MM.1S (cell line): ENCODE measurements at regions not wholly inside any gene's neighbourhood (a gene's known extent, or its start where the extent isn't known, plus 50 kb on each side); places are given as distances from the start of the nearest gene placed in this dataset.
"Not testable (repeated sequence)": the region's sequence is repeated elsewhere in the genome, so short reads cannot be mapped to it uniquely, and the experiment has no call there.

Source experiments
- DNase-seq: peaks from one replicate; pipeline ENCODE4 v3.0.0-alpha.2; 2015
- H2AFZ ChIP-seq: fragments of 300-600 bp; sonication (generic); 2 replicates; pipeline ENCODE4 v1.6.0; 2016; ENCODE audit warnings: antibody characterized with exemption, low read length
- H3F3A ChIP-seq: fragments of 300-600 bp; sonication (generic); 2 replicates; pipeline ENCODE4 v1.6.1; 2016; ENCODE audit warnings: mild to moderate bottlenecking, antibody characterized with exemption, low read length, moderate library complexity, mixed read lengths; ENCODE audit not compliant: insufficient read depth
- H3K27ac ChIP-seq: fragments of 300-600 bp; sonication (generic); 2 replicates; pipeline ENCODE4 v1.5.1; 2016; ENCODE audit warnings: mild to moderate bottlenecking, low read length
- H3K27me3 ChIP-seq: fragments of 300-600 bp; sonication (generic); replicated peaks from 2 replicates; pipeline ENCODE4 v1.6.0; 2016; ENCODE audit warnings: low read length; ENCODE audit not compliant: insufficient read depth
- H3K36me3 ChIP-seq: fragments of 300-600 bp; sonication (generic); replicated peaks from 2 replicates; pipeline ENCODE4 v1.6.1; 2016; ENCODE audit warnings: mild to moderate bottlenecking, low read length, mixed read lengths; ENCODE audit not compliant: insufficient read depth
- H3K4me1 ChIP-seq: fragments of 300-600 bp; sonication (generic); 2 replicates; pipeline ENCODE4 v1.6.1; 2016; ENCODE audit warnings: low read length, mixed read lengths
- H3K4me2 ChIP-seq: fragments of 300-600 bp; sonication (generic); 2 replicates; pipeline ENCODE4 v1.6.0; 2016; ENCODE audit warnings: low read depth, low read length
- H3K4me3 ChIP-seq: fragments of 300-600 bp; sonication (generic); 2 replicates; pipeline ENCODE4 v1.5.1; 2016; ENCODE audit warnings: low read length, mixed read lengths
- H3K79me2 ChIP-seq: fragments of 300-600 bp; sonication (generic); 2 replicates; pipeline ENCODE4 v1.6.1; 2016; ENCODE audit warnings: mixed run types, low read length, mixed read lengths
- H3K9ac ChIP-seq: fragments of 300-600 bp; sonication (generic); 2 replicates; pipeline ENCODE4 v1.6.1; 2016; ENCODE audit warnings: low read length, mixed read lengths
- H3K9me2 ChIP-seq: fragments of 300-600 bp; sonication (generic); replicated peaks from 2 replicates; pipeline ENCODE4 v1.6.1; 2016; ENCODE audit warnings: mild to moderate bottlenecking, low read length, mixed read lengths; ENCODE audit not compliant: insufficient read depth
- H3K9me3 ChIP-seq: fragments of 300-600 bp; sonication (generic); replicated peaks from 2 replicates; pipeline ENCODE4 v1.6.1; 2016; ENCODE audit warnings: mild to moderate bottlenecking, low read length, mixed read lengths; ENCODE audit not compliant: insufficient read depth
- H4K20me1 ChIP-seq: fragments of 300-600 bp; sonication (generic); 2 replicates; pipeline ENCODE4 v1.6.1; 2016; ENCODE audit warnings: mild to moderate bottlenecking, low read length, moderate library complexity, mixed read lengths; ENCODE audit not compliant: insufficient read depth
- EZH2 ChIP-seq: fragments of 300-600 bp; sonication (generic); optimal IDR thresholded peaks from 2 replicates; pipeline ENCODE3; 2017; ENCODE audit warnings: low read depth, mild to moderate bottlenecking, antibody characterized with exemption, low read length, mixed read lengths
- EZH2phosphoT487 ChIP-seq: fragments of 300-600 bp; sonication (generic); IDR thresholded peaks from 2 replicates; pipeline ENCODE4 v1.6.1; 2018; ENCODE audit warnings: antibody characterized with exemption, low read length
- TF ChIP-seq, protein P1 (sequence below): fragments of 300-600 bp; sonication (generic); IDR thresholded peaks from 2 replicates; pipeline ENCODE4 v1.5.1; 2016; ENCODE audit warnings: antibody characterized with exemption, low read length, mixed read lengths

DNA sequence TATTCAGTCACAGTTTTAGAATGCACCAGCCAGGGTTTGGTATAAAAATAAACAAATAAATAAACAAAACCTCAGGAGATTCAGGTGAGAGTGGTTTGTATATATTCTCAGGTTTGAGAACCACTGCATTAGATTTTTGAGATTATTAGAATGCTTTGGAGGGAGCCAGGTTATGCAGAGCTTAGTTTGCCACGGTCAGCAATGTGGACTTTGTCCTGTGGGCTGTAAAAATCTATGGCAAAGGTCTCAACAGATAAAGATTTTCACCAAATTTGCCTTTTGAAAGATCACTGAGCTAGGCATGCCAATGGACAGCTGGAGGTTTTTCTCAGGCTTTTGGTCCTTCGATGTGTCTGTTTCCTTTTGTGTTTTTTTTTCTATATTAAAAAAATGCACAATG, 650.1 kb upstream of the RAG2 start:
- TF ChIP-seq EZH2phosphoT487 (no peak), EZH2 (no peak)
- TF ChIP-seq, protein P1, sequence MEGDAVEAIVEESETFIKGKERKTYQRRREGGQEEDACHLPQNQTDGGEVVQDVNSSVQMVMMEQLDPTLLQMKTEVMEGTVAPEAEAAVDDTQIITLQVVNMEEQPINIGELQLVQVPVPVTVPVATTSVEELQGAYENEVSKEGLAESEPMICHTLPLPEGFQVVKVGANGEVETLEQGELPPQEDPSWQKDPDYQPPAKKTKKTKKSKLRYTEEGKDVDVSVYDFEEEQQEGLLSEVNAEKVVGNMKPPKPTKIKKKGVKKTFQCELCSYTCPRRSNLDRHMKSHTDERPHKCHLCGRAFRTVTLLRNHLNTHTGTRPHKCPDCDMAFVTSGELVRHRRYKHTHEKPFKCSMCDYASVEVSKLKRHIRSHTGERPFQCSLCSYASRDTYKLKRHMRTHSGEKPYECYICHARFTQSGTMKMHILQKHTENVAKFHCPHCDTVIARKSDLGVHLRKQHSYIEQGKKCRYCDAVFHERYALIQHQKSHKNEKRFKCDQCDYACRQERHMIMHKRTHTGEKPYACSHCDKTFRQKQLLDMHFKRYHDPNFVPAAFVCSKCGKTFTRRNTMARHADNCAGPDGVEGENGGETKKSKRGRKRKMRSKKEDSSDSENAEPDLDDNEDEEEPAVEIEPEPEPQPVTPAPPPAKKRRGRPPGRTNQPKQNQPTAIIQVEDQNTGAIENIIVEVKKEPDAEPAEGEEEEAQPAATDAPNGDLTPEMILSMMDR, result no peak
- Histone ChIP-seq H3F3A (no peaks in the 10 kb centered on the region), H3K4me3 (no peak overlapping the region), H3K9ac (no peak overlapping the region), H3K4me2 (no peak overlapping the region), H3K9me3 (no peaks in the 10 kb centered on the region), H3K27me3 (no peaks in the 10 kb centered on the region), H3K79me2 (no peaks in the 10 kb centered on the region), H3K27ac (no peak overlapping the region), H2AFZ (no peak overlapping the region), H3K4me1 (no peaks in the 10 kb centered on the region), H3K9me2 (no peaks in the 10 kb centered on the region), H4K20me1 (no peaks in the 10 kb centered on the region), H3K36me3 (no peaks in the 10 kb centered on the region)
- no peak for DNase-seq

DNA sequence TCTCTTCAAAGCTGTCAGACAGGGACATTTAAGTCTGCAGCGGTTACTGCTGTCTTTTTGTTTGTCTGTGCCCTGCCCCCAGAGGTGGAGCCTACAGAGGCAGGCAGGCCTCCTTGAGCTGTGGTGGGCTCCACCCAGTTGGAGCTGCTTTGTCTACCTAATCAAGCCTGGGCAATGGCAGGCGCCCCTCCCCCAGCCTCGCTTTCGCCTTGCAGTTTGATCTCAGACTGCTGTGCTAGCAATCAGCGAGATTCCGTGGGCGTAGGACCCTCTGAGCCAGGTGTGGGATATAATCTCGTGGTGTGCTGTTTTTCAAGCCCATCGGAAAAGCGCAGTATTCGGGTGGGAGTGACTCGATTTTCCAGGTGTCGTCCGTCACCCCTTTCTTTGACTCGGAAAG, 648.1 kb upstream of the RAG2 start:
- H4K20me1 ChIP-seq, H3K4me3 ChIP-seq, H3K27me3 ChIP-seq, DNase-seq, H3K9me2 ChIP-seq, H2AFZ ChIP-seq, H3F3A ChIP-seq, H3K4me1 ChIP-seq, H3K4me2 ChIP-seq, H3K9ac ChIP-seq, H3K9me3 ChIP-seq, H3K27ac ChIP-seq, H3K79me2 ChIP-seq, H3K36me3 ChIP-seq: not testable (repeated sequence)

DNA sequence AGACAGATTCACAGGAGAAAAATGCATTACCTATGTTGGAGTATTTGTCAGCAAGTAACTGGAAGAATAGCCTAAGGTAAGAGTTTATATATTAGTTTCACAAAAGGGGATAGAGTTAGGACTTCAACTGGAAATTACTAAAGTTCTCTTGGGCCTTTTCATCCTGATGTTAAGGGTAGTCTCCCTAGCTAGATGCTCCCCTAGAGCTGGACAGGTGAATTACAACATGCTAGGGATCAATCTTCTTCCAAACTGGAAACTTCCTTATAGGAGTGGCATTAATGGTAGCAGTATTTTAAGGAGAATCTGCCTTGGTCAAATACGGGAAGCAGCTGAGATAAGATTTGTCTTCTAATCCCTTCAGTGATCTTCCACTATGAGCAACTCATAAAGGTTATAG, 632.8 kb upstream of the RAG2 start:
- H3K4me3 ChIP-seq, result no peak overlapping the region
- H3K27ac ChIP-seq, result no peak overlapping the region
- no peaks in the 10 kb centered on the region for H3K79me2 ChIP-seq
- no peaks in the 10 kb centered on the region for H3K9me3 ChIP-seq
- no peaks in the 10 kb centered on the region for H3K9me2 ChIP-seq
- no peak overlapping the region for H2AFZ ChIP-seq
- no peaks in the 10 kb centered on the region for H3F3A ChIP-seq
- DNase-seq, result no peak
- H4K20me1 ChIP-seq, result no peaks in the 10 kb centered on the region
- no peak for TF ChIP-seq EZH2phosphoT487
- no peak for TF ChIP-seq EZH2
- TF ChIP-seq, protein P1, result 0 out of 2 replicates have a peak, but pooled peaks have one; percentile 4
- no peak overlapping the region for H3K4me2 ChIP-seq
- no peaks in the 10 kb centered on the region for H3K27me3 ChIP-seq
- no peaks in the 10 kb centered on the region for H3K36me3 ChIP-seq
- no peak overlapping the region for H3K9ac ChIP-seq
- H3K4me1 ChIP-seq, result no peaks in the 10 kb centered on the region

DNA sequence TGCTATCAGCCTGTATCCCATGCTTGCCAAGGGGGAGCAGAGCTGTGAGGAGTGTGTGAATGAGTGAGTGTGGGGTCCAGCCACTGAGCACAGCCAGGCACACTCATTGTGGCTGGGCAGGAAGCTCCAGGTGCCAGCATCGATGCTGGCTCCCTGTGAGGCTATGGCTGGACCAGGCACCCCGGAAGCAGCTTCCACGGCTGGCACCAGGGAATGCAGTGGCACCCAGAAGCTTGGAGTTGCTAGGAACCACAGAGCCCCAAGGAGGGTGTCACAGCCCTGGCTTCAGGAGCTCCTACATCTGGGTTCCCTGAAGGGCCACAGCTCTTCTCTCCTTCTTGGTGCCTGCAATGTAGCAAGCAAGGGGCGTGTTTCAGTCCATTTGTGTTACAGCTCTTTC, 625.9 kb upstream of the RAG2 start:
- Histone ChIP-seq H4K20me1 (no peaks in the 10 kb centered on the region), H3K27me3 (no peaks in the 10 kb centered on the region), H3K36me3 (no peaks in the 10 kb centered on the region), H3K9me2 (no peaks in the 10 kb centered on the region), H3K9me3 (no peaks in the 10 kb centered on the region), H3K27ac (no peak overlapping the region), H3K4me3 (no peak overlapping the region), H3F3A (no peaks in the 10 kb centered on the region), H3K4me1 (no peaks in the 10 kb centered on the region), H3K4me2 (no peak overlapping the region), H3K9ac (no peak overlapping the region), H2AFZ (no peak overlapping the region), H3K79me2 (no peaks in the 10 kb centered on the region)
- no peak for DNase-seq
- TF ChIP-seq, protein P1, result no peak
- TF ChIP-seq EZH2, result no peak
- TF ChIP-seq EZH2phosphoT487, result no peak
